ENCODE measurements at regions not wholly inside any gene's neighbourhood (a gene's known extent, or its start where the extent isn't known, plus 50 kb on each side); places are given as distances from the start of the nearest gene placed in this dataset.

DNA sequence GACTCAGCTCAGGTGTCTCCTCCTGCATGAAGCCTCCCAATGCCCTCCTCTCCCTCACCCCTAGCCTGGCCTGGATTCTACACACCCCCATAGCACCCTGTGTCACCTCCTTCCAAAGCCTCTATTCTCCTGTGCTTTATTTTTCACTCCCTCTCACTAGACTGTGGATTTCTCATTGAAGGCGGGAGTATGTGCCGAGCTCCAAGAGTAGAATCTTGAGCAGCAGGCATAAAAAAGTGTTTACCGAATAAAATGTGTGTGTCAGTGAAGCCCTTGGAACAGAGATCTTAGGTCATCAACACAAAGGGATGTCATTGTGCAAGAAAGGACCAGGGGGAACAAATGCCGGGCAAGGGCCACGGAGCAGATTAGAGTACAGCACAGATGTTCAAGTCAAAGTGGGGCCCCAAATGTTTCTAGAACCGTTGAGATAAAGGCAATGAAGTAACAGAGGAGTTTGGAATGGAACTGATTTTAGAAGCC, 106.1 kb upstream of the TMEM170B start (continued):
- TF ChIP-seq ZNF552 (CRISPR knock-in tag; IDR thresholded peaks at IDR 0.05; ENCODE audit: borderline replicate concordance) (no peak), U2AF2 (IDR thresholded peaks at IDR 0.05; ENCODE audit: low read depth, low read length) (no peak), FOXJ3 (CRISPR knock-in tag; IDR thresholded peaks at IDR 0.05; ENCODE audit: borderline replicate concordance) (peak; percentile 43; the same call in 1 of the 2 replicates), NCOA5 (CRISPR knock-in tag; IDR thresholded peaks at IDR 0.05) (no peak), POGZ (CRISPR knock-in tag; IDR thresholded peaks at IDR 0.05) (peak; percentile 92), ZNF33B (CRISPR knock-in tag; IDR thresholded peaks at IDR 0.05) (0 out of 2 replicates have a peak, but pooled peaks have one; percentile 23), GATAD2A (CRISPR knock-in tag; IDR thresholded peaks at IDR 0.05) (peak; percentile 96), ZNF570 (CRISPR knock-in tag; IDR thresholded peaks at IDR 0.05; ENCODE audit: borderline replicate concordance) (no peak), ZNF33A (CRISPR knock-in tag; IDR thresholded peaks at IDR 0.05; ENCODE audit: borderline replicate concordance) (no peak), ZNF780A (CRISPR knock-in tag; IDR thresholded peaks at IDR 0.05) (no peak), ELF4 (CRISPR knock-in tag; IDR thresholded peaks at IDR 0.05; ENCODE audit: borderline replicate concordance) (no peak), SETDB1 (CRISPR knock-in tag; IDR thresholded peaks at IDR 0.05; ENCODE audit: borderline replicate concordance) (no peak), ZNF431 (CRISPR knock-in tag; IDR thresholded peaks at IDR 0.05; ENCODE audit: borderline replicate concordance, low read depth) (no peak), MAFK (conservative IDR thresholded peaks at IDR 0.05 in 1 of 2, IDR thresholded peaks at IDR 0.05 in 1 of 2; ENCODE audit: low read length in 2 of 2) (no peak), ZNF777 (CRISPR knock-in tag; IDR thresholded peaks at IDR 0.05) (no peak), ZBTB37 (CRISPR knock-in tag; IDR thresholded peaks at IDR 0.05) (no peak), NR3C1 (CRISPR knock-in tag; IDR thresholded peaks at IDR 0.05) (no peak), ZMYM2 (CRISPR knock-in tag; IDR thresholded peaks at IDR 0.05) (peak; percentile 49; the same call in 1 of the 2 replicates), SSRP1 (CRISPR knock-in tag; IDR thresholded peaks at IDR 0.05) (no peak), GZF1 (CRISPR knock-in tag; IDR thresholded peaks at IDR 0.05) (no peak), ARID3A (IDR thresholded peaks at IDR 0.05; ENCODE audit: low read depth, low read length) (peak; percentile 65; the same call in 1 of the 2 replicates), ZNF562 (CRISPR knock-in tag; IDR thresholded peaks at IDR 0.05; ENCODE audit: borderline replicate concordance) (no peak), ZNF7 (CRISPR knock-in tag; IDR thresholded peaks at IDR 0.05) (no peak), MXD3 (CRISPR knock-in tag; IDR thresholded peaks at IDR 0.05) (no peak)
- TF ChIP-seq, protein P1, sequence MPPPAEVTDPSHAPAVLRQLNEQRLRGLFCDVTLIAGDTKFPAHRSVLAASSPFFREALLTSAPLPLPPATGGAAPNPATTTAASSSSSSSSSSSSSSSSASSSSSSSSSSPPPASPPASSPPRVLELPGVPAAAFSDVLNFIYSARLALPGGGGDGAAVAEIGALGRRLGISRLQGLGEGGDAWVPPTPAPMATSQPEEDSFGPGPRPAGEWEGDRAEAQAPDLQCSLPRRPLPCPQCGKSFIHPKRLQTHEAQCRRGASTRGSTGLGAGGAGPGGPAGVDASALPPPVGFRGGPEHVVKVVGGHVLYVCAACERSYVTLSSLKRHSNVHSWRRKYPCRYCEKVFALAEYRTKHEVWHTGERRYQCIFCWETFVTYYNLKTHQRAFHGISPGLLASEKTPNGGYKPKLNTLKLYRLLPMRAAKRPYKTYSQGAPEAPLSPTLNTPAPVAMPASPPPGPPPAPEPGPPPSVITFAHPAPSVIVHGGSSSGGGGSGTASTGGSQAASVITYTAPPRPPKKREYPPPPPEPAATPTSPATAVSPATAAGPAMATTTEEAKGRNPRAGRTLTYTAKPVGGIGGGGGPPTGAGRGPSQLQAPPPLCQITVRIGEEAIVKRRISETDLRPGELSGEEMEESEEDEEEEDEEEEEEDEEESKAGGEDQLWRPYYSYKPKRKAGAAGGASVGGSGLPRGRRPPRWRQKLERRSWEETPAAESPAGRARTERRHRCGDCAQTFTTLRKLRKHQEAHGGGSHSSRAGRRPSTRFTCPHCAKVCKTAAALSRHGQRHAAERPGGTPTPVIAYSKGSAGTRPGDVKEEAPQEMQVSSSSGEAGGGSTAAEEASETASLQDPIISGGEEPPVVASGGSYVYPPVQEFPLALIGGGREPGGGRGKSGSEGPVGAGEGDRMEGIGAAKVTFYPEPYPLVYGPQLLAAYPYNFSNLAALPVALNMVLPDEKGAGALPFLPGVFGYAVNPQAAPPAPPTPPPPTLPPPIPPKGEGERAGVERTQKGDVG (CRISPR knock-in tag; IDR thresholded peaks at IDR 0.05; ENCODE audit: borderline replicate concordance): no peak

All from HepG2 (cell line).